ENCODE measurements at regions not wholly inside any gene's neighbourhood (a gene's known extent, or its start where the extent isn't known, plus 50 kb on each side); places are given as distances from the start of the nearest gene placed in this dataset.

GRCh38 chr18:55737781-55738468, 149.9 kb upstream of the TCF4 start:
- H3K4me3 ChIP-seq (ENCODE audit: severe bottlenecking): no peak overlapping the region
- no peaks in the 10 kb centered on the region for H3K9me3 ChIP-seq (ENCODE audit: severe bottlenecking)
- ATAC-seq (ENCODE audit: low read depth) (no peak), DNase-seq (ENCODE audit: low spot score) (no peak)
- no peaks in the 10 kb centered on the region for H3K4me1 ChIP-seq (ENCODE audit: insufficient read depth, poor library complexity, severe bottlenecking)
- no peaks in the 10 kb centered on the region for H3K27me3 ChIP-seq (ENCODE audit: insufficient read depth, poor library complexity, severe bottlenecking)
- no peak for TF ChIP-seq CTCF (IDR thresholded peaks at IDR 0.05; ENCODE audit: poor library complexity, severe bottlenecking)
- no peak overlapping the region for H3K27ac ChIP-seq (ENCODE audit: poor library complexity, severe bottlenecking)
- H3K36me3 ChIP-seq (ENCODE audit: low read depth): no peaks in the 10 kb centered on the region

DNA sequence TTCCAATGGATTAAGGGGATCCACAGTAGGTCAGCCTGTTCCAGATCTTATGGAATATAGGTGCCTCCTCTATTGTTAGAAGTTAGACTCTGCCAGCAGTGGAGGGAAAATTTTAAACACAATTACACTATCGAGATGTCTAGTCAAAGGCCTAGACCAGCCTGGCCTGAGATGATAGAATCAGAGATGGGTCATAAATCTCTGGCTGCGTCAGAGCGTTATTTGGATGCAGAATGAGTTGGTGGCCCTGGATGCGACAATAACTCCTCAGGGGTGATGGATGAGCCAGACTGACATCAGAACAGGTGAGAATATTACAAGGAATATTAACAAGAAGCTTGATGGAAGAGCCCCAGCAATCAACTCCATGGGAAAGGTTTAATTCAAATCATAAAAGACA, 149.3 kb upstream of the TCF4 start:
- Histone ChIP-seq H3K27ac (ENCODE audit: poor library complexity, severe bottlenecking) (no peak overlapping the region), H3K36me3 (ENCODE audit: low read depth) (no peaks in the 10 kb centered on the region), H3K9me3 (ENCODE audit: severe bottlenecking) (no peaks in the 10 kb centered on the region), H3K4me1 (ENCODE audit: insufficient read depth, poor library complexity, severe bottlenecking) (no peaks in the 10 kb centered on the region), H3K27me3 (ENCODE audit: insufficient read depth, poor library complexity, severe bottlenecking) (no peaks in the 10 kb centered on the region), H3K4me3 (ENCODE audit: severe bottlenecking) (no peak overlapping the region)
- no peak for ATAC-seq (ENCODE audit: low read depth)
- no peak for TF ChIP-seq CTCF (IDR thresholded peaks at IDR 0.05; ENCODE audit: poor library complexity, severe bottlenecking)
- DNase-seq (ENCODE audit: low spot score): no peak

DNA sequence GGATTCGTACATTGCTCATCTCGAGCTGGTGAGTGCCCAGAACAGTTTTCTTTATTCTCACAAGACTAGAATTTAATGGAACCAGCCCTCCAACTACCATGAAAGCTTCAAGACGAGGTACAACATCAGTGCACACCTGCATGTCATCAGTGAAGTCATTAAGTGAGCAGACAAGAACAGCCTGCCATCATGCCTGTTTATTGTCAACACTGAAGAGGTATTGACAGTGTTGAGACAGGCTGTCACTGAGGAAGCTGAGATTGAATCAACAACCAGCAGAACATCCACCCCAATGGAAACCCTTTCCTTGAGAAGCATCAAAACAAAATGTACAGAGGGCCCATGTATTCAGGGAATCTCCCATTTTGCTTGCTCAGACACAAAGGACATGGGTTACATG, 148.0 kb upstream of the TCF4 start:
- H3K27ac ChIP-seq (ENCODE audit: poor library complexity, severe bottlenecking): no peak overlapping the region
- no peak overlapping the region for H3K4me3 ChIP-seq (ENCODE audit: severe bottlenecking)
- H3K36me3 ChIP-seq (ENCODE audit: low read depth): no peaks in the 10 kb centered on the region
- no peak for DNase-seq (ENCODE audit: low spot score)
- H3K4me1 ChIP-seq (ENCODE audit: insufficient read depth, poor library complexity, severe bottlenecking): no peaks in the 10 kb centered on the region
- no peak for TF ChIP-seq CTCF (IDR thresholded peaks at IDR 0.05; ENCODE audit: poor library complexity, severe bottlenecking)
- H3K27me3 ChIP-seq (ENCODE audit: insufficient read depth, poor library complexity, severe bottlenecking): no peaks in the 10 kb centered on the region
- no peak for ATAC-seq (ENCODE audit: low read depth)
- H3K9me3 ChIP-seq (ENCODE audit: severe bottlenecking): no peaks in the 10 kb centered on the region

DNA sequence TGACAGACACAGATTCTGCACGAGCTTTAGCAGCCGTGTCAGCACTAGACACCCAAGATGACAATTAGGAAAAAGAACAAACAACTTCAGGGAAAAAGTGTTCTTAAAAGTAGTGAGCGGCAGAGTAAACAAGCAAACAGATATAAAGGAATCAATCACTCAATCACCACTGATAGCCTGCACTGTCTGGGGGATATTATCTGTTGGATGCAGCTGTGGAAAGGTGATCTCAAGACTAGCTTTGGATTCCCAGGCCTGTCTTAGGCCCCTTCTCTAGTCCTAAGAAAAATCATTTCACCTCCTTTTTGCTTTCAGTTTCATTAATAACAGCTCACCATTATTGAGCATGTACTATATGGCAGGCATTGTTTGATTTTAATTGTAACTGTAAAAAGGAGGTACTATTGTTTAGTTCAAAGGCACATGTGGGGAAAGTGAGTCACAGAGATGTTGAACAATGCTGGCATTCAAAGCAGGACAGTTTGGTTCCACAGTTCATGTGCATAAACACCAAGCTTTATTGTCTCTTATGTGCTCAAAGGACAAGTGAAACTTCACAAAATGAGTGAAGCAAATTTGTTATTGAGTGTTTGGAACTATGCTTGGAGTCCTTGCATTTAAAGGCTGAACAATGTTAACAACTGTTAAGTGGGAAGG, 147.3 kb upstream of the TCF4 start:
- no peaks in the 10 kb centered on the region for H3K4me1 ChIP-seq (ENCODE audit: insufficient read depth, poor library complexity, severe bottlenecking)
- H3K27me3 ChIP-seq (ENCODE audit: insufficient read depth, poor library complexity, severe bottlenecking): no peaks in the 10 kb centered on the region
- H3K36me3 ChIP-seq (ENCODE audit: low read depth): no peaks in the 10 kb centered on the region
- no peak overlapping the region for H3K4me3 ChIP-seq (ENCODE audit: severe bottlenecking)
- ATAC-seq (ENCODE audit: low read depth): no peak
- H3K9me3 ChIP-seq (ENCODE audit: severe bottlenecking): no peaks in the 10 kb centered on the region
- TF ChIP-seq CTCF (IDR thresholded peaks at IDR 0.05; ENCODE audit: poor library complexity, severe bottlenecking): no peak
- H3K27ac ChIP-seq (ENCODE audit: poor library complexity, severe bottlenecking): no peak overlapping the region
- no peak for DNase-seq (ENCODE audit: low spot score)
